ENCODE measurements at regions not wholly inside any gene's neighbourhood (a gene's known extent, or its start where the extent isn't known, plus 50 kb on each side); places are given as distances from the start of the nearest gene placed in this dataset.

- no peak for TF ChIP-seq CTCF (IDR thresholded peaks at IDR 0.05; ENCODE audit: low read depth, low read length, poor library complexity, severe bottlenecking)
- no peak for TF ChIP-seq EZH2phosphoT487 (IDR thresholded peaks at IDR 0.05; ENCODE audit: borderline replicate concordance, low read length)
Measured at GRCh38 chr2:76178610-76179009, 467.9 kb upstream of the GCFC2 start.
